ENCODE measurements at regions not wholly inside any gene's neighbourhood (a gene's known extent, or its start where the extent isn't known, plus 50 kb on each side); places are given as distances from the start of the nearest gene placed in this dataset.
"Not testable (repeated sequence)": the region's sequence is repeated elsewhere in the genome, so short reads cannot be mapped to it uniquely, and the experiment has no call there.

DNA sequence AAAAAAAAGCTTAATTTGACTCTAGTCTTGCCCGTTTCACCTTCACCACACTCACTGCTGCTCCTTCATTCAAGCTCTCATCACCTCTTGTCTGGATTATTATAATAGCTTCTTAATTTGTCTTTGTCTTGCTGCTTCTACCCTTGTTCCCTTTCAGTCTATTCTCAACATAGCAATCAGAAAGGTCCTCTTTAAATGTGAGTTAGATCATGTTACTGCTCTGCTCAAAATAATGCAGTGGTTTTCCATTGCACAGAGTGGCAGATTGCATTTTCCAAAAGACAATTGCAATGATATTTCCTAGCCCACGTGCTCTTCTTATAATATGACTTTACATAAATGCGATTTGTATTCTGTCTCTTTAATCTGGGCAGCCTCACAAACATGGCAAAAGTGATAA lies 174.6 kb downstream of the ALDH1A2 start:
- Histone ChIP-seq H3K36me3 (ENCODE audit: control insufficient read depth in 2 of 2, extremely low read depth in 1 of 2, insufficient read depth in 1 of 2, low read length in 1 of 2) (no peaks in the 10 kb centered on the region), H3K4me3 (ENCODE audit: control insufficient read depth in 1 of 2, extremely low read depth in 1 of 2, low read length in 1 of 2) (no peak overlapping the region), H3K27ac (ENCODE audit: low read length) (no peak overlapping the region), H3K4me1 (ENCODE audit: control insufficient read depth in 1 of 2, extremely low read depth in 1 of 2, insufficient read depth in 2 of 2, low read length in 2 of 2) (no peaks in the 10 kb centered on the region), H3K9me3 (no peaks in the 10 kb centered on the region), H3K27me3 (replicated peaks in 1 of 2; ENCODE audit: control insufficient read depth in 2 of 2, extremely low read depth in 1 of 2, insufficient read depth in 2 of 2, low read length in 1 of 2) (peaks cover 0 to 4% of the 10 kb centered on the region in 2 experiments)
- no CpG with 5 or more reads among the region's 3 CpGs for WGBS (ENCODE audit: insufficient coverage)
- peaks cover 0 to 4% (median 0%) of the 10 kb centered on the region in 3 donors for H3K9me3 Mint-ChIP-seq
- no peak for DNase-seq
- no peak overlapping the region for H3K27ac Mint-ChIP-seq
- H3K4me1 Mint-ChIP-seq = no peaks in the 10 kb centered on the region
- H3K4me3 Mint-ChIP-seq = no peak overlapping the region
- H3K27me3 Mint-ChIP-seq = peaks cover 12 to 20% of the 10 kb centered on the region in 2 donors
- no peaks in the 10 kb centered on the region for H3K36me3 Mint-ChIP-seq
- POLR2A ChIA-PET = no interaction called here
- CTCF ChIA-PET = interaction anchor here in 1 of 2 donors (0.6 kb wide), 1 partner anchor 403 kb away, joined by 3 read pairs; no protein-coding TSS in a partner anchor
- no peak for ATAC-seq (replicated peaks in 1 of 4)

DNA sequence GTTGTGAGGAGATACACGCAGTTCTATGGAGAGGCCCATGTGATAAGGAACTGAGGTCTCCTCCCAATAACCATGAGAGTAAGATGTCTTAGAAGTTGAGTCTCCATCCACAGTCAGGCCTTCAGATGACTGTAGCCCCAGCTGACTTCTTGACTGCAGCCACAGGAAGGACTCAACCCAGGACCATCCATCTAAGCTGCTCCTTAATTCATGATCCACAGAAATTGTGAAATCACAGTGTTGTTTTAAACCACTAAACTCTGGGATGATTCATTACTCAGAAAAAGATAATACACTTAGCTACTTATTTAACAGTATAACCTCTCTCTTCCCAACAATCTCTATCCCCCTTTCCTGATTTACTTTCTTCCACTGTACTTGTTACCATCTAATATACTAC lies 173.3 kb downstream of the ALDH1A2 start:
- H3K27me3 Mint-ChIP-seq = peaks cover 9 to 17% of the 10 kb centered on the region in 2 donors
- POLR2A ChIA-PET = no interaction called here
- peaks cover 0 to 4% (median 0%) of the 10 kb centered on the region in 3 donors for H3K9me3 Mint-ChIP-seq
- no CpG with 5 or more reads among the region's 1 CpG for WGBS (ENCODE audit: insufficient coverage)
- Histone ChIP-seq H3K36me3 (ENCODE audit: control insufficient read depth in 2 of 2, extremely low read depth in 1 of 2, insufficient read depth in 1 of 2, low read length in 1 of 2) (no peaks in the 10 kb centered on the region), H3K9me3 (no peaks in the 10 kb centered on the region), H3K4me1 (ENCODE audit: control insufficient read depth in 1 of 2, extremely low read depth in 1 of 2, insufficient read depth in 2 of 2, low read length in 2 of 2) (no peaks in the 10 kb centered on the region), H3K4me3 (ENCODE audit: control insufficient read depth in 1 of 2, extremely low read depth in 1 of 2, low read length in 1 of 2) (no peak overlapping the region), H3K27me3 (replicated peaks in 1 of 2; ENCODE audit: control insufficient read depth in 2 of 2, extremely low read depth in 1 of 2, insufficient read depth in 2 of 2, low read length in 1 of 2) (peaks cover 0 to 3% of the 10 kb centered on the region in 2 experiments), H3K27ac (ENCODE audit: low read length) (no peak overlapping the region)
- H3K36me3 Mint-ChIP-seq = no peaks in the 10 kb centered on the region
- CTCF ChIA-PET = no interaction called here
- H3K4me3 Mint-ChIP-seq = no peak overlapping the region
- DNase-seq (no peak), ATAC-seq (replicated peaks in 1 of 4) (no peak)
- H3K4me1 Mint-ChIP-seq = no peaks in the 10 kb centered on the region
- H3K27ac Mint-ChIP-seq = no peak overlapping the region

DNA sequence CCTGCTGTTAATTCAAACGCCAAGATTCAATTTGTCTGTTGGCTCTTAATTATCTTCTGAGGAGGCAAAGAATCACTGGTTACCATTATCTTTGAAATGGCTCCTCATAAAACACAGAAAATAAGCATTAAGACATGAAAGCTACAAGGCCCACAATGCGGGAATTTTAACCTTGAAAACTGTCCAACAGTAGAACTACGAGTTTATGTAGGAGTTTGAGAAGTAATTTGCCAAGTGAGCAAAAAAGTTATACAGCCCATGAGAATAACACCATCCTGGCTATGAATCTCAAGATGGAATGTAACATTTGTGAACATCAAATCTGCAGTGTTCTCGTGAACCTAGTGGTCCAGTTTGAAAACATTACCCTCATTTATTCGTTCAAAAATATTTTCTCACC lies 172.5 kb downstream of the ALDH1A2 start:
- WGBS (ENCODE audit: insufficient coverage) = 67% methylated on average over 1 of the region's 5 CpGs
- Mint-ChIP-seq H3K27me3 (peaks cover 3 to 11% of the 10 kb centered on the region in 2 donors), H3K9me3 (peaks cover 0 to 4% (median 0%) of the 10 kb centered on the region in 3 donors), H3K4me1 (no peaks in the 10 kb centered on the region), H3K4me3 (no peak overlapping the region), H3K36me3 (no peaks in the 10 kb centered on the region), H3K27ac (no peak overlapping the region)
- Histone ChIP-seq H3K4me1 (ENCODE audit: control insufficient read depth in 1 of 2, extremely low read depth in 1 of 2, insufficient read depth in 2 of 2, low read length in 2 of 2) (no peaks in the 10 kb centered on the region), H3K36me3 (ENCODE audit: control insufficient read depth in 2 of 2, extremely low read depth in 1 of 2, insufficient read depth in 1 of 2, low read length in 1 of 2) (no peaks in the 10 kb centered on the region), H3K4me3 (ENCODE audit: control insufficient read depth in 1 of 2, extremely low read depth in 1 of 2, low read length in 1 of 2) (no peak overlapping the region), H3K9me3 (no peaks in the 10 kb centered on the region), H3K27me3 (replicated peaks in 1 of 2; ENCODE audit: control insufficient read depth in 2 of 2, extremely low read depth in 1 of 2, insufficient read depth in 2 of 2, low read length in 1 of 2) (peaks cover 0 to 3% of the 10 kb centered on the region in 2 experiments), H3K27ac (ENCODE audit: low read length) (no peak overlapping the region)
- DNase-seq = no peak
- ATAC-seq (replicated peaks in 1 of 4) = no peak
- ChIA-PET POLR2A (no interaction called here), CTCF (no interaction called here)

DNA sequence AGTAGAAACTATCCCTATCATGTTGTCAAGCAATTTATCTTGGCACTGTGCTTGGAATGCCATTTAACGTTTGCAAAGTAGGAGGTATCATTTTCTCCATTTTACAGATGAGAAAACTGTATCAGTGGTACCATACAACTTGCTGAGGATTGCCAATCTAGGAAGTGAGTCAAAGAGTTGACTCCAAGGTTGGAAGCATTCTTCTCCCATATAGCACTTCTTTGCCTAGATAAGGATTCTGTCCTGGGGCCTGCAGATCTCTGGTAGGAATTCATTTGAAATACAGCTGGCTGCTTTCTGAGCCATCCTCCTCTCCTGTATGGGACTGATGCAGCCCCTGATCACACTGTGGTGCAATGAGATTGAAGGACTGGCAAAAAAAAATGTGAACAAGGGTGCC lies 170.2 kb downstream of the ALDH1A2 start:
- DNase-seq (no peak), ATAC-seq (replicated peaks in 1 of 4) (no peak)
- Mint-ChIP-seq H3K4me1 (no peaks in the 10 kb centered on the region), H3K27ac (no peak overlapping the region), H3K9me3 (peaks cover 0 to 4% (median 0%) of the 10 kb centered on the region in 3 donors), H3K36me3 (no peaks in the 10 kb centered on the region), H3K4me3 (no peak overlapping the region), H3K27me3 (peaks cover under 1 to 8% of the 10 kb centered on the region in 2 donors)
- Histone ChIP-seq H3K36me3 (ENCODE audit: control insufficient read depth in 2 of 2, extremely low read depth in 1 of 2, insufficient read depth in 1 of 2, low read length in 1 of 2) (no peaks in the 10 kb centered on the region), H3K27ac (ENCODE audit: low read length) (no peak overlapping the region), H3K4me1 (ENCODE audit: control insufficient read depth in 1 of 2, extremely low read depth in 1 of 2, insufficient read depth in 2 of 2, low read length in 2 of 2) (no peaks in the 10 kb centered on the region), H3K27me3 (replicated peaks in 1 of 2; ENCODE audit: control insufficient read depth in 2 of 2, extremely low read depth in 1 of 2, insufficient read depth in 2 of 2, low read length in 1 of 2) (peaks cover 0 to 3% of the 10 kb centered on the region in 2 experiments), H3K4me3 (ENCODE audit: control insufficient read depth in 1 of 2, extremely low read depth in 1 of 2, low read length in 1 of 2) (no peak overlapping the region), H3K9me3 (no peaks in the 10 kb centered on the region)
- WGBS (ENCODE audit: insufficient coverage) = no CpG with 5 or more reads among the region's 1 CpG
- ChIA-PET POLR2A (no interaction called here), CTCF (interaction anchor here in 1 of 2 donors (0.6 kb wide), 1 partner anchor 197 kb away, joined by 5 read pairs; no protein-coding TSS in a partner anchor)

DNA sequence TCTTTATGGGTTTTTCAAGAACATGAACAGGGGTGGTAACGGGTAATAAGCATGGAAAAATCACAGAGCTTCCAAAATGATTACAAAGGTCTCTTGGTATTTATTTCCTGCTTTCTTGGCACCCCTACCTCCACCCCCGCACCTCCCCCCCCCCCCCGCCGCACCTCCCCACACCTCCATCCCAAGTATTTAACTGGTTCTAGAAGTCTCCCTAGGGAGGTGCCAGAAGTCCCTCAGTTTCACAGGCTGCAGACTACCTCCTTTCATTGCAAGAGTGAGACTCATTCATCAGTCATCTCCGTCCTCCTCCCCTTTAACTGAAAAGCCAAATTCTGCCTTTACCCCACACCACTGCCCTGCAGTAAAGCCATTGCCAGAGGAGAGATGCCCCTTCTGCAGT lies 169.4 kb downstream of the ALDH1A2 start:
- H3K9me3 ChIP-seq = no peaks in the 10 kb centered on the region
- POLR2A ChIA-PET = no interaction called here
- CTCF ChIA-PET = interaction anchor here in 1 of 2 donors (0.6 kb wide), 1 partner anchor 197 kb away, joined by 5 read pairs; no protein-coding TSS in a partner anchor
- no peaks in the 10 kb centered on the region for H3K36me3 Mint-ChIP-seq
- DNase-seq (no peak), ATAC-seq (replicated peaks in 1 of 4) (no peak)
- H3K27ac ChIP-seq (ENCODE audit: low read length) = no peak overlapping the region
- H3K27ac Mint-ChIP-seq = no peak overlapping the region
- peaks cover 2 to 4% of the 10 kb centered on the region in 2 donors for H3K27me3 Mint-ChIP-seq
- peaks cover 0 to 4% (median 0%) of the 10 kb centered on the region in 3 donors for H3K9me3 Mint-ChIP-seq
- H3K4me1 ChIP-seq (ENCODE audit: control insufficient read depth in 1 of 2, extremely low read depth in 1 of 2, insufficient read depth in 2 of 2, low read length in 2 of 2) = no peaks in the 10 kb centered on the region
- H3K4me3 Mint-ChIP-seq = no peak overlapping the region
- H3K36me3 ChIP-seq (ENCODE audit: control insufficient read depth in 2 of 2, extremely low read depth in 1 of 2, insufficient read depth in 1 of 2, low read length in 1 of 2) = no peaks in the 10 kb centered on the region
- 82% methylated on average over 1 of the region's 5 CpGs for WGBS (ENCODE audit: insufficient coverage)
- no peak overlapping the region for H3K4me3 ChIP-seq (ENCODE audit: control insufficient read depth in 1 of 2, extremely low read depth in 1 of 2, low read length in 1 of 2)
- no peaks in the 10 kb centered on the region for H3K4me1 Mint-ChIP-seq
- H3K27me3 ChIP-seq (replicated peaks in 1 of 2; ENCODE audit: control insufficient read depth in 2 of 2, extremely low read depth in 1 of 2, insufficient read depth in 2 of 2, low read length in 1 of 2) = peaks cover 0 to 3% of the 10 kb centered on the region in 2 experiments

DNA sequence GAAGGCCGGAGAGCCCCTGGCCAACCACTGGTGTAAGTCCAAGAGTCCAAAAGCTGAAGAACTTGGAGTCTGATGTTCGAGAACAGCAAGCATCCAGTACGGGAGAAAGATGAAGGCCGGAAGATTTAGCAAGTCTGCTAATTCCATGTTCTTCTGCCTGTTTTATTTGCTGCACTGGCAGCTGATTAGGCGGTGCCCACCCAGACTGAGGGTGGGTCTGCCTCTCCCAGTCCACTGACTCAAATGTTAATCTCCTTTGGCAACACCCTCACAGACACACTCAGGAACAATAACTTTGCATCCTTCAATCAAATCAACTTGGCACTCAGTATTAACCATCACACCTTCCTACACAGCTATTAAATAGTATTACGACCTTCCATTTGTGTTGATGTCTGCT lies 168.6 kb downstream of the ALDH1A2 start:
- H3K4me1 Mint-ChIP-seq; H3K27ac Mint-ChIP-seq; H3K27me3 ChIP-seq (replicated peaks in 1 of 2; ENCODE audit: control insufficient read depth in 2 of 2, extremely low read depth in 1 of 2, insufficient read depth in 2 of 2, low read length in 1 of 2); H3K4me3 Mint-ChIP-seq; ATAC-seq (replicated peaks in 1 of 4); POLR2A ChIA-PET; H3K4me3 ChIP-seq (ENCODE audit: control insufficient read depth in 1 of 2, extremely low read depth in 1 of 2, low read length in 1 of 2); H3K9me3 Mint-ChIP-seq; H3K9me3 ChIP-seq; DNase-seq; H3K27me3 Mint-ChIP-seq; H3K36me3 ChIP-seq (ENCODE audit: control insufficient read depth in 2 of 2, extremely low read depth in 1 of 2, insufficient read depth in 1 of 2, low read length in 1 of 2); H3K36me3 Mint-ChIP-seq; H3K4me1 ChIP-seq (ENCODE audit: control insufficient read depth in 1 of 2, extremely low read depth in 1 of 2, insufficient read depth in 2 of 2, low read length in 2 of 2); H3K27ac ChIP-seq (ENCODE audit: low read length): not testable (repeated sequence)
- CTCF ChIA-PET = interaction anchor here in 1 of 2 donors (0.5 kb wide), 1 partner anchor 1633 kb away, joined by 4 read pairs; no protein-coding TSS in a partner anchor
- WGBS (ENCODE audit: insufficient coverage) = 93% methylated on average over 5 of the region's 6 CpGs

DNA sequence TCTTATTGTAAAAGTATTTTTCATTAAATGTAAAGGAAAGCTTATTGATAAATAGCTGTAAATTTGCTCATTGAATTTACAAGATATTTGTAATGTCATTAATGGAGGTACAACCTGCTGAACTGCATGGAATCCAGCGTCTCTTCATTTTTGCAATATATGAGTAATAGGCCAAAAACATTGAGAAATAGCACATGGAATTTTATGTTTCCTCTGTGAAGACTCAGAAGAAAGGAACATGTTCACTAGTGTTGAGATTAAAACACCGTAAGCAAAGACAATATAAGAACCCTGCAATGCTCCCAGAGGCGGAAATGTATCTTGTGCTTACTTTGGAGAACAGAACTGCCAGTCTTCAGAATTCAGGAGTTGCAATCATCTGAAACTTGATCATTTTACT lies 167.6 kb downstream of the ALDH1A2 start:
- Mint-ChIP-seq H3K4me3 (no peak overlapping the region), H3K9me3 (no peaks in the 10 kb centered on the region), H3K36me3 (no peaks in the 10 kb centered on the region), H3K4me1 (no peaks in the 10 kb centered on the region), H3K27me3 (peaks cover 2 to 5% of the 10 kb centered on the region in 2 donors), H3K27ac (no peak overlapping the region)
- no peaks in the 10 kb centered on the region for H3K9me3 ChIP-seq
- no peaks in the 10 kb centered on the region for H3K36me3 ChIP-seq (ENCODE audit: control insufficient read depth in 2 of 2, extremely low read depth in 1 of 2, insufficient read depth in 1 of 2, low read length in 1 of 2)
- ChIA-PET CTCF (no interaction called here), POLR2A (no interaction called here)
- 89% methylated on average over 2 of the region's 3 CpGs for WGBS (ENCODE audit: insufficient coverage)
- H3K4me3 ChIP-seq (ENCODE audit: control insufficient read depth in 1 of 2, extremely low read depth in 1 of 2, low read length in 1 of 2) = no peak overlapping the region
- ATAC-seq (replicated peaks in 1 of 4) (no peak), DNase-seq (no peak)
- no peaks in the 10 kb centered on the region for H3K4me1 ChIP-seq (ENCODE audit: control insufficient read depth in 1 of 2, extremely low read depth in 1 of 2, insufficient read depth in 2 of 2, low read length in 2 of 2)
- H3K27me3 ChIP-seq (replicated peaks in 1 of 2; ENCODE audit: control insufficient read depth in 2 of 2, extremely low read depth in 1 of 2, insufficient read depth in 2 of 2, low read length in 1 of 2) = peaks cover 0 to 3% of the 10 kb centered on the region in 2 experiments
- no peak overlapping the region for H3K27ac ChIP-seq (ENCODE audit: low read length)
